GM18907 (cell line): ENCODE measurements at regions not wholly inside any gene's neighbourhood (a gene's known extent, or its start where the extent isn't known, plus 50 kb on each side); places are given as distances from the start of the nearest gene placed in this dataset.

Source experiments
- ATAC-seq: cut with Tn5 transposase; IDR thresholded peaks from one replicate; pipeline ENCODE4 v1.9.1; 2021; ENCODE audit warnings: mild to moderate bottlenecking, moderate library complexity; ENCODE audit not compliant: unreplicated experiment

- ATAC-seq: no peak
Observed at GRCh38 chr2:164103271-164103670, 367.5 kb upstream of the FIGN start.

GRCh38 chr2:164102366-164102765, 366.6 kb upstream of the FIGN start:
- ATAC-seq: no peak

GRCh38 chr2:164091673-164092072, 355.9 kb upstream of the FIGN start:
- ATAC-seq: no peak

- ATAC-seq: no peak
Observed at GRCh38 chr2:164090533-164090932, 354.7 kb upstream of the FIGN start.

GRCh38 chr2:164084066-164084465, 348.3 kb upstream of the FIGN start:
- ATAC-seq: no peak

GRCh38 chr2:164080486-164080885, 344.7 kb upstream of the FIGN start:
- no peak for ATAC-seq

- ATAC-seq: no peak
Observed at GRCh38 chr2:164079258-164079657, 343.4 kb upstream of the FIGN start.

- no peak for ATAC-seq
Observed at GRCh38 chr2:164078421-164078820, 342.6 kb upstream of the FIGN start.

- no peak for ATAC-seq
Observed at GRCh38 chr2:164073101-164074074, 337.6 kb upstream of the FIGN start.

- no peak for ATAC-seq
Observed at GRCh38 chr2:164069540-164069939, 333.7 kb upstream of the FIGN start.

- no peak for ATAC-seq
Observed at GRCh38 chr2:164068063-164068462, 332.3 kb upstream of the FIGN start.

GRCh38 chr2:164066095-164066494, 330.3 kb upstream of the FIGN start:
- ATAC-seq: no peak

- no peak for ATAC-seq
Observed at GRCh38 chr2:164065038-164065437, 329.2 kb upstream of the FIGN start.

- peak; percentile 71 for ATAC-seq
Observed at GRCh38 chr2:164061129-164061746, 325.4 kb upstream of the FIGN start.

GRCh38 chr2:164060031-164060430, 324.2 kb upstream of the FIGN start:
- ATAC-seq: no peak

- ATAC-seq: no peak
Observed at GRCh38 chr2:164055623-164056022, 319.8 kb upstream of the FIGN start.

GRCh38 chr2:164054651-164055050, 318.8 kb upstream of the FIGN start:
- no peak for ATAC-seq

GRCh38 chr2:164053021-164053420, 317.2 kb upstream of the FIGN start:
- no peak for ATAC-seq

- no peak for ATAC-seq
Observed at GRCh38 chr2:164052006-164052405, 316.2 kb upstream of the FIGN start.

GRCh38 chr2:164048729-164049128, 312.9 kb upstream of the FIGN start:
- ATAC-seq: no peak

- ATAC-seq: no peak
Observed at GRCh38 chr2:164046040-164046439, 310.2 kb upstream of the FIGN start.

- no peak for ATAC-seq
Observed at GRCh38 chr2:164044622-164045021, 308.8 kb upstream of the FIGN start.
